ENCODE measurements at regions not wholly inside any gene's neighbourhood (a gene's known extent, or its start where the extent isn't known, plus 50 kb on each side); places are given as distances from the start of the nearest gene placed in this dataset.
"Not testable (repeated sequence)": the region's sequence is repeated elsewhere in the genome, so short reads cannot be mapped to it uniquely, and the experiment has no call there.

- DNase-seq (ENCODE audit: extremely low spot score); H3K4me1 ChIP-seq (ENCODE audit: insufficient read depth); H3K36me3 ChIP-seq (ENCODE audit: insufficient read depth); H3K27ac ChIP-seq (ENCODE audit: low read depth); H3K4me3 ChIP-seq (ENCODE audit: low read depth, low read length): not testable (repeated sequence)
- 12% methylated on average over 12 of the region's 12 CpGs for WGBS
These were observed 86.0 kb upstream of the SFSWAP start for GRCh38 chr12:131624756-131625501.

GRCh38 chr12:131625966-131626722, 84.7 kb upstream of the SFSWAP start:
- not testable (repeated sequence) for H3K4me3 ChIP-seq (ENCODE audit: low read depth, low read length); DNase-seq (ENCODE audit: extremely low spot score); H3K4me1 ChIP-seq (ENCODE audit: insufficient read depth); H3K36me3 ChIP-seq (ENCODE audit: insufficient read depth); H3K27ac ChIP-seq (ENCODE audit: low read depth)
- WGBS: 57% methylated on average over 20 of the region's 21 CpGs

- not testable (repeated sequence) for H3K4me1 ChIP-seq (ENCODE audit: insufficient read depth); H3K36me3 ChIP-seq (ENCODE audit: insufficient read depth); DNase-seq (ENCODE audit: extremely low spot score); H3K4me3 ChIP-seq (ENCODE audit: low read depth, low read length); H3K27ac ChIP-seq (ENCODE audit: low read depth)
- 61% methylated on average over 29 of the region's 29 CpGs for WGBS
These were observed 83.5 kb upstream of the SFSWAP start for GRCh38 chr12:131627151-131628022.

GRCh38 chr12:131628023-131628740, 82.7 kb upstream of the SFSWAP start:
- Histone ChIP-seq H3K27ac (ENCODE audit: low read depth) (no peak overlapping the region), H3K4me1 (ENCODE audit: insufficient read depth) (no peaks in the 10 kb centered on the region), H3K4me3 (ENCODE audit: low read depth, low read length) (no peak overlapping the region), H3K36me3 (ENCODE audit: insufficient read depth) (no peaks in the 10 kb centered on the region)
- no peak for DNase-seq (ENCODE audit: extremely low spot score)
- 59% methylated on average over 20 of the region's 20 CpGs for WGBS

- no peak overlapping the region for H3K4me3 ChIP-seq (ENCODE audit: low read depth, low read length)
- H3K27ac ChIP-seq (ENCODE audit: low read depth): no peak overlapping the region
- no peaks in the 10 kb centered on the region for H3K4me1 ChIP-seq (ENCODE audit: insufficient read depth)
- 66% methylated on average over 19 of the region's 19 CpGs for WGBS
- no peaks in the 10 kb centered on the region for H3K36me3 ChIP-seq (ENCODE audit: insufficient read depth)
- no peak for DNase-seq (ENCODE audit: extremely low spot score)
These were observed 82.0 kb upstream of the SFSWAP start for GRCh38 chr12:131628766-131629448.

GRCh38 chr12:131631230-131631629, 79.7 kb upstream of the SFSWAP start:
- Histone ChIP-seq H3K4me1 (ENCODE audit: insufficient read depth) (no peaks in the 10 kb centered on the region), H3K27ac (ENCODE audit: low read depth) (no peak overlapping the region), H3K4me3 (ENCODE audit: low read depth, low read length) (no peak overlapping the region), H3K36me3 (ENCODE audit: insufficient read depth) (no peaks in the 10 kb centered on the region)
- no peak for DNase-seq (ENCODE audit: extremely low spot score)
- WGBS: 85% methylated on average over 3 of the region's 3 CpGs

- WGBS: 75% methylated on average over 23 of the region's 23 CpGs
- not testable (repeated sequence) for H3K4me3 ChIP-seq (ENCODE audit: low read depth, low read length); H3K36me3 ChIP-seq (ENCODE audit: insufficient read depth); H3K27ac ChIP-seq (ENCODE audit: low read depth); H3K4me1 ChIP-seq (ENCODE audit: insufficient read depth); DNase-seq (ENCODE audit: extremely low spot score)
These were observed 78.8 kb upstream of the SFSWAP start for GRCh38 chr12:131631889-131632651.

- WGBS: 48% methylated on average over 5 of the region's 5 CpGs
- H3K36me3 ChIP-seq (ENCODE audit: insufficient read depth); DNase-seq (ENCODE audit: extremely low spot score); H3K4me3 ChIP-seq (ENCODE audit: low read depth, low read length); H3K27ac ChIP-seq (ENCODE audit: low read depth); H3K4me1 ChIP-seq (ENCODE audit: insufficient read depth): not testable (repeated sequence)
These were observed 78.3 kb upstream of the SFSWAP start for GRCh38 chr12:131632652-131633023.

GRCh38 chr12:131633610-131634009, 77.3 kb upstream of the SFSWAP start:
- H3K36me3 ChIP-seq (ENCODE audit: insufficient read depth); H3K4me1 ChIP-seq (ENCODE audit: insufficient read depth); H3K4me3 ChIP-seq (ENCODE audit: low read depth, low read length); H3K27ac ChIP-seq (ENCODE audit: low read depth); DNase-seq (ENCODE audit: extremely low spot score): not testable (repeated sequence)
- WGBS: 58% methylated on average over 9 of the region's 9 CpGs

- no peak overlapping the region for H3K27ac ChIP-seq (ENCODE audit: low read depth)
- 67% methylated on average over 5 of the region's 5 CpGs for WGBS
- no peaks in the 10 kb centered on the region for H3K4me1 ChIP-seq (ENCODE audit: insufficient read depth)
- DNase-seq (ENCODE audit: extremely low spot score): no peak
- H3K4me3 ChIP-seq (ENCODE audit: low read depth, low read length): no peak overlapping the region
- H3K36me3 ChIP-seq (ENCODE audit: insufficient read depth): no peaks in the 10 kb centered on the region
These were observed 76.9 kb upstream of the SFSWAP start for GRCh38 chr12:131634037-131634436.

GRCh38 chr12:131635012-131635411, 75.9 kb upstream of the SFSWAP start:
- not testable (repeated sequence) for H3K4me1 ChIP-seq (ENCODE audit: insufficient read depth); H3K36me3 ChIP-seq (ENCODE audit: insufficient read depth); DNase-seq (ENCODE audit: extremely low spot score); H3K27ac ChIP-seq (ENCODE audit: low read depth); H3K4me3 ChIP-seq (ENCODE audit: low read depth, low read length)
- whole genome bisulfite sequencing: 77% methylated on average over 2 of the region's 2 CpGs

- H3K4me1 ChIP-seq (ENCODE audit: insufficient read depth): no peaks in the 10 kb centered on the region
- no peaks in the 10 kb centered on the region for H3K36me3 ChIP-seq (ENCODE audit: insufficient read depth)
- WGBS: 85% methylated on average over 6 of the region's 6 CpGs
- H3K4me3 ChIP-seq (ENCODE audit: low read depth, low read length): no peak overlapping the region
- DNase-seq (ENCODE audit: extremely low spot score): no peak
- no peak overlapping the region for H3K27ac ChIP-seq (ENCODE audit: low read depth)
These were observed 75.3 kb upstream of the SFSWAP start for GRCh38 chr12:131635491-131636122.
